Skin epidermis (tissue), 12 donors: ENCODE measurements at regions not wholly inside any gene's neighbourhood (a gene's known extent, or its start where the extent isn't known, plus 50 kb on each side); places are given as distances from the start of the nearest gene placed in this dataset.

Experiments used
- H3K27ac ChIP-seq, 21 experiments: fragments of 200-600 bp; sonication (generic) in 11 of 21; one replicate each; pipeline ENCODE4 v1.5.0; 2020; ENCODE audit warnings: mild to moderate bottlenecking in 3 of 21, inconsistent platforms in 2 of 21, moderate library complexity in 2 of 21
- H3K4me3 ChIP-seq, 7 experiments: fragments of 200-600 bp; sonication (generic) in 2 of 7; one replicate each; pipeline ENCODE4 v1.5.0; 2020; ENCODE audit warnings: inconsistent platforms in 2 of 7, mild to moderate bottlenecking in 2 of 7, moderate library complexity in 1 of 7

- no peak overlapping the region for H3K27ac ChIP-seq
- no peak overlapping the region for H3K4me3 ChIP-seq
These were observed 565.1 kb downstream of the NPHP4 start for GRCh38 chr1:5427026-5427613.

- H3K27ac ChIP-seq = no peak overlapping the region
- H3K4me3 ChIP-seq = no peak overlapping the region
These were observed 567.2 kb downstream of the NPHP4 start for GRCh38 chr1:5424802-5425703.

- Histone ChIP-seq H3K27ac (no peak overlapping the region), H3K4me3 (no peak overlapping the region)
These were observed 569.1 kb downstream of the NPHP4 start for GRCh38 chr1:5423109-5423508.

- H3K27ac ChIP-seq = no peak overlapping the region
These were observed 572.7 kb downstream of the NPHP4 start for GRCh38 chr1:5419501-5419900.

GRCh38 chr1:5416518-5416917 lies 575.7 kb downstream of the NPHP4 start:
- Histone ChIP-seq H3K4me3 (no peak overlapping the region), H3K27ac (no peak overlapping the region)

More at GRCh38 chr1:5419501-5419900, 572.7 kb downstream of the NPHP4 start:
- no peak overlapping the region for H3K4me3 ChIP-seq

GRCh38 chr1:5415606-5416005 lies 576.6 kb downstream of the NPHP4 start:
- Histone ChIP-seq H3K4me3 (no peak overlapping the region), H3K27ac (no peak overlapping the region)

GRCh38 chr1:5410652-5411051 lies 581.6 kb downstream of the NPHP4 start:
- no peak overlapping the region for H3K4me3 ChIP-seq
- no peak overlapping the region for H3K27ac ChIP-seq

- Histone ChIP-seq H3K4me3 (no peak overlapping the region), H3K27ac (no peak overlapping the region)
These were observed 583.8 kb downstream of the NPHP4 start for GRCh38 chr1:5408401-5408800.

GRCh38 chr1:5405263-5405662 lies 587.0 kb downstream of the NPHP4 start:
- H3K4me3 ChIP-seq = no peak overlapping the region
- H3K27ac ChIP-seq = no peak overlapping the region

- Histone ChIP-seq H3K27ac (no peak overlapping the region), H3K4me3 (no peak overlapping the region)
These were observed 587.6 kb downstream of the NPHP4 start for GRCh38 chr1:5404412-5405203.

GRCh38 chr1:5403935-5404334 lies 588.3 kb downstream of the NPHP4 start:
- Histone ChIP-seq H3K4me3 (no peak overlapping the region), H3K27ac (no peak overlapping the region)

GRCh38 chr1:5402618-5403017 lies 589.6 kb downstream of the NPHP4 start:
- H3K4me3 ChIP-seq = no peak overlapping the region
- H3K27ac ChIP-seq = no peak overlapping the region

GRCh38 chr1:5399771-5400170 lies 592.5 kb downstream of the NPHP4 start:
- Histone ChIP-seq H3K4me3 (no peak overlapping the region), H3K27ac (no peak overlapping the region)

- H3K27ac ChIP-seq = no peak overlapping the region
- H3K4me3 ChIP-seq = no peak overlapping the region
These were observed 595.6 kb downstream of the NPHP4 start for GRCh38 chr1:5396593-5396992.

GRCh38 chr1:5394111-5394510 lies 598.1 kb downstream of the NPHP4 start:
- Histone ChIP-seq H3K27ac (no peak overlapping the region), H3K4me3 (no peak overlapping the region)

- Histone ChIP-seq H3K4me3 (no peak overlapping the region), H3K27ac (no peak overlapping the region)
These were observed 598.6 kb downstream of the NPHP4 start for GRCh38 chr1:5393603-5394002.

GRCh38 chr1:5393146-5393545 lies 599.1 kb downstream of the NPHP4 start:
- H3K27ac ChIP-seq = no peak overlapping the region
- H3K4me3 ChIP-seq = no peak overlapping the region

- no peak overlapping the region for H3K4me3 ChIP-seq
These were observed 600.5 kb downstream of the NPHP4 start for GRCh38 chr1:5391725-5392124.

GRCh38 chr1:5390504-5390903 lies 601.7 kb downstream of the NPHP4 start:
- Histone ChIP-seq H3K4me3 (no peak overlapping the region), H3K27ac (no peak overlapping the region)

More at GRCh38 chr1:5391725-5392124, 600.5 kb downstream of the NPHP4 start:
- no peak overlapping the region for H3K27ac ChIP-seq

- H3K4me3 ChIP-seq = no peak overlapping the region
- H3K27ac ChIP-seq = peak overlapping the region in 3 of 21 experiments; percentile 52 to 61 (median 55)
These were observed 602.9 kb downstream of the NPHP4 start for GRCh38 chr1:5389101-5389885.
